ENCODE measurements at regions not wholly inside any gene's neighbourhood (a gene's known extent, or its start where the extent isn't known, plus 50 kb on each side); places are given as distances from the start of the nearest gene placed in this dataset.

GRCh38 chr4:187027272-187027671, 303.6 kb upstream of the FAT1 start:
- no peak for TF ChIP-seq POLR2A (IDR thresholded peaks at IDR 0.05)
- no peak for TF ChIP-seq CTCF (IDR thresholded peaks at IDR 0.05)
